Breast epithelium (tissue), 4 donors: ENCODE measurements at regions not wholly inside any gene's neighbourhood (a gene's known extent, or its start where the extent isn't known, plus 50 kb on each side); places are given as distances from the start of the nearest gene placed in this dataset.

ENCODE experiments used
- DNase-seq, 2 donors: peaks; one replicate each; pipeline ENCODE4 v3.0.0-alpha.2; 2019; ENCODE audit warnings: low spot score in 2 of 2
- H3K27ac ChIP-seq, 2 donors: fragments of 200-600 bp; sonication (generic) in 1 of 2; one replicate each; pipeline ENCODE4 v1.5.1; 2016 to 2019; ENCODE audit warnings: mild to moderate bottlenecking in 1 of 2
- H3K27me3 ChIP-seq, 2 donors: fragments of 200-600 bp; sonication (generic) in 1 of 2; one replicate each; pipeline versions ENCODE4 v1.5.1 to v1.6.0; 2017 to 2019; ENCODE audit warnings: control low read depth in 1 of 2, mild to moderate bottlenecking in 1 of 2
- H3K36me3 ChIP-seq: fragments of 200-600 bp; one replicate; pipeline ENCODE4 v1.5.1; 2019
- H3K4me1 ChIP-seq, 2 donors: fragments of 200-600 bp; sonication (generic); one replicate each; pipeline ENCODE4 v1.5.1; 2016 to 2019; ENCODE audit warnings: control low read depth in 1 of 2
- H3K4me3 ChIP-seq, 3 donors: fragments of 200-600 bp; sonication (generic); 1 replicate in 2 of 3; 2 replicates in 1 of 3; pipeline ENCODE4 v1.5.1; 2016 to 2019; ENCODE audit warnings: mild to moderate bottlenecking in 3 of 3, moderate library complexity in 2 of 3
- H3K9me3 ChIP-seq, 2 donors: fragments of 200-600 bp; sonication (generic) in 1 of 2; one replicate each; pipeline ENCODE4 v1.5.1; 2016 to 2019; ENCODE audit warnings: control low read depth in 1 of 2
- POLR2A ChIP-seq: fragments of 450-650 bp; IDR thresholded peaks from one replicate; pipeline ENCODE4 v1.6.1; 2016; ENCODE audit warnings: antibody characterized with exemption, mild to moderate bottlenecking, moderate library complexity
- POLR2AphosphoS5 ChIP-seq, 3 donors: sonication (generic); formaldehyde crosslinking; IDR thresholded peaks; one replicate each; pipeline ENCODE4 v1.6.1; 2017; ENCODE audit warnings: antibody characterized with exemption in 3 of 3
- intact Hi-C: fragments of 100-400 bp; cut with DNase I; formaldehyde crosslinking; loops from one replicate; pipeline ENCODE4 v1.15.1; 2023; ENCODE audit warnings: low total_unique reads
- TF ChIP-seq, protein P1 (sequence below), 3 donors: fragments of 450-650 bp; IDR thresholded peaks; one replicate each; pipeline ENCODE4 v1.5.1; 2016 to 2017; ENCODE audit warnings: antibody characterized with exemption in 3 of 3, mild to moderate bottlenecking in 3 of 3, moderate library complexity in 3 of 3

DNA sequence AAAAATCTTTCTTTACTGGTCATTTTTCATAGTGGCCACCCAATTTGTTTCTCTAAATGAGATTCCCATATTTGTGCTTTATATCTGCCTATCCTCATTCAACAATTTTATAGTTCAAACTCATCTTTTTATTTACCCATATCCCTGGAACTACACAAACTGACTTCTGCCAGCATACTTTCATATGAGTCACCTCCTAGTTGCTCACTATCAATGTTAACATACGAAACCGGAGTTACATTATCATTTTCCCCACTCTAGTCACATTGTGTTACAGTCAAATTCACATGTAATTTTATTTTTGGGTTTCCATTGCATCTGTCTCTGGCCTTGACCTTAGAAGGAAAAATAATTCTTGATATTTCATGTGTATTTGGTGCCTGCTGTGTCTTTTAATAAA is 499.4 kb downstream of the MAFB start:
- TF ChIP-seq, protein P1, sequence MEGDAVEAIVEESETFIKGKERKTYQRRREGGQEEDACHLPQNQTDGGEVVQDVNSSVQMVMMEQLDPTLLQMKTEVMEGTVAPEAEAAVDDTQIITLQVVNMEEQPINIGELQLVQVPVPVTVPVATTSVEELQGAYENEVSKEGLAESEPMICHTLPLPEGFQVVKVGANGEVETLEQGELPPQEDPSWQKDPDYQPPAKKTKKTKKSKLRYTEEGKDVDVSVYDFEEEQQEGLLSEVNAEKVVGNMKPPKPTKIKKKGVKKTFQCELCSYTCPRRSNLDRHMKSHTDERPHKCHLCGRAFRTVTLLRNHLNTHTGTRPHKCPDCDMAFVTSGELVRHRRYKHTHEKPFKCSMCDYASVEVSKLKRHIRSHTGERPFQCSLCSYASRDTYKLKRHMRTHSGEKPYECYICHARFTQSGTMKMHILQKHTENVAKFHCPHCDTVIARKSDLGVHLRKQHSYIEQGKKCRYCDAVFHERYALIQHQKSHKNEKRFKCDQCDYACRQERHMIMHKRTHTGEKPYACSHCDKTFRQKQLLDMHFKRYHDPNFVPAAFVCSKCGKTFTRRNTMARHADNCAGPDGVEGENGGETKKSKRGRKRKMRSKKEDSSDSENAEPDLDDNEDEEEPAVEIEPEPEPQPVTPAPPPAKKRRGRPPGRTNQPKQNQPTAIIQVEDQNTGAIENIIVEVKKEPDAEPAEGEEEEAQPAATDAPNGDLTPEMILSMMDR (IDR thresholded peaks at IDR 0.05) = no peak
- TF ChIP-seq POLR2A (no peak), POLR2AphosphoS5 (IDR thresholded peaks at IDR 0.05) (no peak)
- Histone ChIP-seq H3K36me3 (no peaks in the 10 kb centered on the region), H3K27me3 (no peaks in the 10 kb centered on the region), H3K27ac (no peak overlapping the region), H3K9me3 (no peaks in the 10 kb centered on the region), H3K4me1 (no peaks in the 10 kb centered on the region), H3K4me3 (no peak overlapping the region)
- no peak for DNase-seq
- intact Hi-C loops = no loop called here

DNA sequence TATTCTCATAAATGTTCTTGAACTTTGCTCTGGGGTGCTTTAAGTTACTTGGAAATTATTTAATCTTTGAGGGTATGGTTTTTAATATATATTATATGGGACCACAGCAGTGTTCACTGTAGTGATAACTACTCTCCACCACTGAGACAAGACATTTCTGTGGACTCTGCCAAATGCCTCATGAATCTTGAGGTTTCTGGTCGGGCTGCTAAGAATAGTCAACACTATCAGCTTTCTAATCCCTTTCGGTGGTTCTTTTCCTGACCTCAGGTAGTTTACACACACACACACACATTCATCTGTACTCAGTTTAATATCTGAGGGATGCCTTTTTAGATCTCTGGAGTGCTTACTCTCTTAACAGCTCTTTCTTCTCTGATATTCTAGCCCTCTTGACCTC is 500.7 kb downstream of the MAFB start:
- Histone ChIP-seq H3K36me3 (no peaks in the 10 kb centered on the region), H3K9me3 (no peaks in the 10 kb centered on the region), H3K4me1 (no peaks in the 10 kb centered on the region), H3K4me3 (no peak overlapping the region), H3K27ac (no peak overlapping the region), H3K27me3 (no peaks in the 10 kb centered on the region)
- TF ChIP-seq, protein P1 (IDR thresholded peaks at IDR 0.05) = no peak
- no peak for TF ChIP-seq POLR2A
- no peak for TF ChIP-seq POLR2AphosphoS5 (IDR thresholded peaks at IDR 0.05)
- DNase-seq = no peak
- intact Hi-C loops = no loop called here

DNA sequence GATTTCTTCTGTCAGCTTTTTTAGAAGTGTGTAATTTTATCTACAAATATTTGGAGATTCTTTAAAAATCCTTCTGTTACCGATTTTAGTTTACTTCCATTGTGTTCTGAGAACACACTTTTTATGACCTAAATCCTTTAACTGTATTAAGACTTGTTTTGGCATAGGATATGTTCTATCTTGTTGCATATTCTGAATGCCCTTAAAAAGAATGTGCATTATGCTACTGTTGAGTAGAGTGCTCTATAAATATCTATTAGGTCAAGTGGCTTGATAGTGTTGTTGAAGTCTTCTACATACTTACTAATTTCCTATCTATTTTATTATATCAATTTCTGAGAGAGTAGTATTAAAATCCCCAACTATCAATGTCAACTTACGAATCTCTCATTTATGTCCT is 502.2 kb downstream of the MAFB start:
- DNase-seq = no peak
- intact Hi-C loops = no loop called here
- Histone ChIP-seq H3K27ac (no peak overlapping the region), H3K27me3 (no peaks in the 10 kb centered on the region), H3K4me3 (no peak overlapping the region), H3K4me1 (no peaks in the 10 kb centered on the region), H3K9me3 (no peaks in the 10 kb centered on the region), H3K36me3 (no peaks in the 10 kb centered on the region)
- TF ChIP-seq POLR2AphosphoS5 (IDR thresholded peaks at IDR 0.05) = no peak
- TF ChIP-seq, protein P1 (IDR thresholded peaks at IDR 0.05) = no peak
- no peak for TF ChIP-seq POLR2A

DNA sequence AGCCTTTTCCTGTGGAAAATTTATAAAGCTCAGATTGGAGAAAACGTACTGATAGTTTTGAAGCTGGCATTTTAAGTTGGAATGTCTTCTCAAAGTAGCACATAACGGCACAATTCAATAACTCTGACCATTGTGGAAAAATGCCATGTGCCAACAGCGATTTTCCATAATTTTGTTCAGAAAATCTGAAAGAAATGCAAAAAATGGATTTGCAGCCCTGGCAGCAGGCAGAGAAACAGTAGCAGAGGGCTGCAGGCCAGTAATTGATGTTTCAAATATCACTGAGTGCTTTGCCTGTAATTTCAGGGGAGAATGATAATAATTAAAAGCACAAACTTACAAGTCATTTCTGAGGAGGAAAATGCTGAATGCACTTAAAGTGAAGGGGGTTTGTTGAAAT is 507.4 kb downstream of the MAFB start:
- Histone ChIP-seq H3K27ac (no peak overlapping the region), H3K9me3 (no peaks in the 10 kb centered on the region), H3K36me3 (no peaks in the 10 kb centered on the region), H3K4me3 (no peak overlapping the region), H3K27me3 (no peaks in the 10 kb centered on the region), H3K4me1 (no peaks in the 10 kb centered on the region)
- intact Hi-C loops = no loop called here
- TF ChIP-seq, protein P1 (IDR thresholded peaks at IDR 0.05) = no peak
- no peak for TF ChIP-seq POLR2A
- TF ChIP-seq POLR2AphosphoS5 (IDR thresholded peaks at IDR 0.05) = no peak
- DNase-seq = no peak

DNA sequence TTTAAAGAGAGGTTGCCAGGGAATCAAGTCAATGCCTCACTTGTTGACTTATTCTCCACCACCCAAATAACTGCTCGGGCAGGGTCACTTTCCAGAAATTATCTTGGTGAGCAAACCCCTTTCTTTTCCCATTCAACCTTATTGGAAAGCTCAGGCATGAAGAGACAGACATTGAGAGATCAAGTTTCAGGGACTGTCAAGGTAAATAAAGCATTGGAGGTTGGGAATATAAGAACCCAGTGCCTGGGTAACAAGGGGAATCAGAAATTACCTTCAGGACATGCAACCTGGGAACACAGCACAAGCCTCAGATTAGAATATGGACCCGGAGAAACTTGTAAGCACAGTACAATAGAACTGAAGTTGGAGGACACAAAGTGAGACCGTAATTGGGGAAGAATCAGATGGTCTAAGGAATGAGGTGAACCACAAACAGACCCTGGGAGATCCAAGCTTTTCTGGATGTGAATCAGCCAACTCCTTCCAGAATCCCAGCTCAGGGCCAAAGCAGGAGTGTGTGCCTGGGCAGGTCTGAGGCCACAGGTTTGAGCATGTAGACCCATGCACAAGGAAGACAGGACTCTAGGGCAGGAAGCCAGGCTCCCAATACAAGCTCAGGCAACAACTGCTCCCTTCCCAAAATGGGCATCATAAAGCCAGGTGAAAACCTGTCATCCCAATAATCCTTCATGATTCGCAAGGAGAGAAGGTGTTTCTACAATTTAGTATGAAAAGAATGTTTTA is 512.8 kb downstream of the MAFB start:
- DNase-seq = peak in 1 of 2 donors; percentile 74
- TF ChIP-seq, protein P1 (IDR thresholded peaks at IDR 0.05) = no peak
- no peak for TF ChIP-seq POLR2AphosphoS5 (IDR thresholded peaks at IDR 0.05)
- TF ChIP-seq POLR2A = no peak
- Histone ChIP-seq H3K27ac (peak overlapping the region; percentile 25 to 26), H3K36me3 (no peaks in the 10 kb centered on the region), H3K9me3 (no peaks in the 10 kb centered on the region), H3K4me3 (no peak overlapping the region), H3K4me1 (no peaks in the 10 kb centered on the region), H3K27me3 (no peaks in the 10 kb centered on the region)
- intact Hi-C loops = no loop called here
